Smooth muscle cell (in vitro differentiated cells): ENCODE measurements at regions not wholly inside any gene's neighbourhood (a gene's known extent, or its start where the extent isn't known, plus 50 kb on each side); places are given as distances from the start of the nearest gene placed in this dataset. TPM values are rescaled to one million over a fixed set of nuclear protein-coding genes. Genes with fewer than 3 reads are reported as not detected.

Experiments
- microRNA-seq: library from miRNA; unstranded; fragments of <30 nt; microRNA quantifications from one replicate; pipeline ENCODE4, GENCODE V29; 2016; ENCODE audit warnings: borderline number of aligned reads
- small RNA-seq: library from RNA; depleted of rRNA; stranded (forward); fragments of <200 nt; gene quantifications from one replicate; pipeline ENCODE3, GENCODE V24; 2014

Small RNAs in the stretch of these regions (microRNA-seq; reads per million reads assigned to microRNA genes)
- gene MIR4444-2, result not detected

Small RNAs in the stretch of these regions (small RNA-seq; reads per million reads assigned to genes)
- gene AC139453.1 (not detected), gene LSP1P2 (not detected), gene MIR4444-2 (not detected), gene RN7SL294P (not detected), gene SNRPCP10 (not detected)
